Epithelial cell of esophagus (primary cell): ENCODE measurements at regions not wholly inside any gene's neighbourhood (a gene's known extent, or its start where the extent isn't known, plus 50 kb on each side); places are given as distances from the start of the nearest gene placed in this dataset.

ENCODE experiments used
- DNase-seq: peaks from one replicate; pipeline ENCODE4 v3.0.0; 2010; ENCODE audit warnings: low read depth
- H3K4me3 ChIP-seq: 2 replicates; pipeline ENCODE4 v1.5.1; 2011; ENCODE audit warnings: mild to moderate bottlenecking, low read length, control low read depth
- CTCF ChIP-seq: IDR thresholded peaks from 2 replicates; pipeline ENCODE4 v1.5.1; 2011; ENCODE audit warnings: low read depth, mild to moderate bottlenecking, low read length, control low read depth, inconsistent platforms; ENCODE audit not compliant: insufficient read depth; ENCODE audit errors: missing control alignments

DNA sequence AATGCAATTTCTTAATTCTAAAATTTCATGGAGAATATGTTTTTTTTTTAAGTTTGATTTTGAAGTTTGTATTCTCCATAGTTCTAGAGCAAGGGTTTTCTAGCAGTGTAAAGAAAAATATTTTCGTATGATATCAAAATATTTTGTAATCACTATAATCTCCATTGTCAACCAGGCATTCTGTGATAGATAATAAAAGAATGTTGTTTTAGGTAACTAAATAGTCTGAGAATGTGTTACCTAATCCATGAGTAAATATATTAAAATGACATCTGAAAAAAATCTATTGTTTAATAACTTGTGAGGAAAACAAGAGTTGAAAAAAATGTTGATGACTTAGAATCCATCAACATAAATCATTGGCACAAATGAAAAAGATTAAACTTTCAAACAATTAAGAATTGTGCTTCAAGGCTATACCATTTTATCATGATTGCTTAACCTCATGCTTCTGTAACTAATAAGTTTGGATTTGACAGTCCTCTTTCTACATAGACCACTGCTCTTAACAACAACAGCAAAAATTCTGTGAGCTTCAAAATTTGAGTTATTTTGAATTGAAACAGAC lies 2211.8 kb downstream of the LRRC4C start:
- peak; percentile 3 for DNase-seq
- no peak for TF ChIP-seq CTCF
- no peak overlapping the region for H3K4me3 ChIP-seq

GRCh38 chr11:39239553-39239952 lies 2219.9 kb downstream of the LRRC4C start:
- DNase-seq: no peak
- TF ChIP-seq CTCF: no peak
- no peak overlapping the region for H3K4me3 ChIP-seq

DNA sequence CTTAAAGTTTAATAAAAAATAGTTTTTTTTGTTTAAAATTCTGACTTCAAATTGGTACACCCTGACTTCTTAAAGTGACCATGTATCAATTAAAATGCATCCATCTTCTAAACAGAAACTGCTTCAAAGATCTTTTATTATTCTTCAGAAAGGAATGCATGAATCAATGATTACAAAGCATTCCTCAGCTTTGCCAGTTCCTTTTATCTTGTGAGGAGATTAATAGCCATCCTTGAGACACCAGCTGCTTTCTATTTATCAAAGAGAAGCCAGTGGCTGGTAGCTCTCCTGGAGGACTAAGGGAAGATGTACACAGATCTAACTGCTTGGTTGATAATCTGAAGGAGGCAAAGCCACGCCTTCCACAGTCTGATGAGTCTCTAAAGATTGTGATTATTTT lies 2222.5 kb downstream of the LRRC4C start:
- no peak for TF ChIP-seq CTCF
- peak; percentile 7 for DNase-seq
- no peak overlapping the region for H3K4me3 ChIP-seq

DNA sequence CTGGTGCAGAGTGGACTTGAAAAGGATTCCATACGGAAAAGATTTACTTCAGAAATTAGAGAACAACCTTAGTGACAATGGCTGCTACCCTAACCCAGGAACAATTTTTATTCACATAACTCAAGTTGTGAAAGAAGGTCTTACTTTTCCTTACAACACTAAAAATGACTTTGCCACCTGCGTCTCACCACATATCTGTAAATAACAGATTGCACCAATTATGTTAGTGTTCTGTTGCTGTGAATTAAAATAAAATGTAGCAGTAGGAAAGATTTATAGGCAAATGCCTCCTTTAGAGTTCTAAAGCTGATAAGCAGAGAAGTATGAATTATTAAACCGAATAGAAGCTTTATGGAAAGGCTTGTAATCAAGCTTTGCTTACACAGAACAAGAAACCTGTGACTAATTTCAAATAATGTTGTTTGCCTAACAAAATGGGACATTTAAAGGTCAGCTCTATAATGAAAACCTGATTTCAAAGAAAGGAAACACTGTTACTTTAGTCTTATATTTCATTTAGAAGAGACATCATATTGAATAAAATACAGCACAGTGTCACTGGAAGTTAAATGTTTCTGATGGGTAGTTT lies 2237.8 kb downstream of the LRRC4C start:
- no peak for TF ChIP-seq CTCF
- no peak overlapping the region for H3K4me3 ChIP-seq

DNA sequence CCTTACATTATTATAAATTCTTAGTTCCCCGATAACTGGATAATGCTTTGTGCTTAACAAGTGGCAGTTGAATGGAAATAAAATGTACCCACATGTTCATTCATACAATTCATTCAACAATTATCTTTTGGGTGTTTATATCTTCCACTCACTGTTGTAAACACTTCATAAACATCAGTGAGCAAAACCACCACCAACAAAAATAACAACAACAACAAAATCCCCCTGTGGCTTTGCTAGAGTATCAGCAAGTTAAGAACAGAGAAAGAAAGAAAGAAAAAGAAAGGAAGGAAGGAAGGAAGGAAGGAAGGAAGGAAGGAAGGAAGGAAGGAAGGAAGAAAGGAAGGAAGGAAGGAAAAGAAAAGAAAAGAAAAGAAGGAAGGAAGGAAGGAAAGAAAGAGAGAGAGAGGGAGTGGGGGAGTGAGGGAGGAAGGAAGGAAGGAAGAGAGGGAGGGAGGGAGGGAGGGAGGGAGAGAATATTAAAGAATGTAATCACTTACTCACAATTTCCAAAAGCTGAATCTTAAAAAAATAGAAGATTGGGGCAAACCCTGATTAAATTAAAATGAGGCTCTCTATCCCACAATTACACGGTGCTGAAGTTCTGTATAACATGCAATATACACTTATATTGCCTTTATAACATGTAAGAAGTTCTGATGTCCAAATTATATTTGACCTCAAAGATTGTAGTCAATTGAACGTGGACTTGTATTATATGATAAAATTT lies 2238.8 kb downstream of the LRRC4C start:
- DNase-seq: no peak
- no peak overlapping the region for H3K4me3 ChIP-seq
- TF ChIP-seq CTCF: no peak

More for the DNA sequence above, 2237.8 kb downstream of the LRRC4C start:
- no peak for DNase-seq

DNA sequence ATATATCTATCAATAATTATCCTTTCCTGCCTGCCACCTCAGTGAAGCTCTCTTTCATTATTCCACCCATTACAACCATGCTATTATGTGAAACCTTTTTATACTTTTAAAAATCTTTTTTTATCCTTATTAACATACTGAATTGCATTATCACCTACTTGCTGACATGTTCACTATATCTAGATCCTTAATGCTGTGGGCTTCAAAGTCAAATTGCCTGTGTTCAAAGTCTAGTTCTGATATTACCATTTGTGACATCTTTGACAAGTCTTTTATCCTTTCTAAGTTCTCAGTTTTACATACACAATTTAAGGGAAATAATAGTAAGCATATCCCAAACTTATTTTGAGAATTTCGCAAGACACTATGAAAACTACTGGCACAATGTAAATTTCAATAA lies 2239.4 kb downstream of the LRRC4C start:
- no peak overlapping the region for H3K4me3 ChIP-seq

More for the DNA sequence above, 2239.4 kb downstream of the LRRC4C start:
- no peak for TF ChIP-seq CTCF
- no peak for DNase-seq
